Right lobe of liver (tissue), 6 donors: ENCODE measurements at regions not wholly inside any gene's neighbourhood (a gene's known extent, or its start where the extent isn't known, plus 50 kb on each side); places are given as distances from the start of the nearest gene placed in this dataset.

ENCODE experiments used
- ATAC-seq, 4 donors: fragments of 200-7000 bp; cut with Tn5 transposase; one replicate each; pipeline ENCODE4 v1.9.1; 2020; ENCODE audit warnings: mild to moderate bottlenecking in 4 of 4, moderate library complexity in 4 of 4
- DNase-seq, 3 donors: peaks; one replicate each; pipeline ENCODE4 v3.0.0-alpha.2; 2020
- H3K27ac ChIP-seq, 3 donors: fragments of 200-600 bp; one replicate each; pipeline ENCODE4 v1.8.0; 2022
- H3K27me3 ChIP-seq, 2 donors: fragments of 200-600 bp; one replicate each; pipeline ENCODE4 v1.8.0; 2022
- H3K36me3 ChIP-seq, 4 donors: fragments of 200-600 bp; sonication (generic) in 1 of 4; one replicate each; pipeline versions ENCODE4 v1.5.1 to v1.8.0; 2017 to 2022; ENCODE audit warnings: control low read depth in 1 of 4
- H3K4me1 ChIP-seq, 4 donors: fragments of 200-600 bp; sonication (generic) in 1 of 4; one replicate each; pipeline versions ENCODE4 v1.5.1 to v1.8.0; 2017 to 2022; ENCODE audit warnings: control low read depth in 1 of 4
- H3K4me3 ChIP-seq, 3 donors: fragments of 200-600 bp; one replicate each; pipeline ENCODE4 v1.8.0; 2022
- H3K9me3 ChIP-seq, 4 donors: fragments of 200-600 bp; sonication (generic) in 1 of 4; one replicate each; pipeline versions ENCODE4 v1.5.1 to v1.8.0; 2017 to 2022; ENCODE audit warnings: control low read depth in 1 of 4
- CTCF ChIP-seq, 4 donors: fragments of 200-600 bp in 3 of 4; fragments of 450-650 bp in 1 of 4; IDR thresholded peaks; one replicate each; pipeline versions ENCODE4 v1.5.1 to v1.8.0; 2016 to 2022; ENCODE audit warnings: antibody characterized with exemption in 4 of 4, mild to moderate bottlenecking in 2 of 4
- POLR2A ChIP-seq: fragments of 450-650 bp; IDR thresholded peaks from one replicate; pipeline ENCODE4 v1.6.1; 2017; ENCODE audit warnings: antibody characterized with exemption, mild to moderate bottlenecking
- WGBS: methylation state at CpG from one replicate; pipeline ENCODE4 v1.1.6; 2018; ENCODE audit warnings: low coverage, low lambda C conversion rate; ENCODE audit not compliant: insufficient coverage; ENCODE audit errors: missing lambda C conversion rate; 5-methylcytosine and 5-hydroxymethylcytosine counted together
- intact Hi-C, 2 donors: fragments of 100-400 bp; cut with DNase I; formaldehyde crosslinking; loops; one replicate each; pipeline versions ENCODE4 v1.11.2 to v1.14.1; 2022
- donor health status: DM: no; HTN: yes; CAD: no.
- donor health status: DM: no; HTN: no; CAD: no.
- donor health status: DM: no; HTN: no; CAD: no.
- donor health status: DM: no; HTN: yes; CAD: no.
- donor health status: DM: no; HTN: yes; CAD: no.

GRCh38 chr1:119314001-119314796, 54.4 kb upstream of the HAO2 start:
- H3K4me1 ChIP-seq = peaks cover 0 to 16% (median 5%) of the 10 kb centered on the region in 4 donors
- H3K27me3 ChIP-seq = no peaks in the 10 kb centered on the region
- TF ChIP-seq CTCF (IDR thresholded peaks at IDR 0.05) (no peak), POLR2A (no peak)
- no peak overlapping the region for H3K4me3 ChIP-seq
- no peaks in the 10 kb centered on the region for H3K9me3 ChIP-seq
- intact Hi-C loops = no loop called here
- DNase-seq (no peak), ATAC-seq (peak; percentile 41 to 74 (median 52))
- no peaks in the 10 kb centered on the region for H3K36me3 ChIP-seq
- H3K27ac ChIP-seq = no peak overlapping the region
- 72% methylated on average over 5 of the region's 5 CpGs for WGBS

- ATAC-seq = no peak
These were observed 51.6 kb upstream of the HAO2 start for GRCh38 chr1:119316870-119317416.

GRCh38 chr1:119318466-119319309, 49.9 kb upstream of the HAO2 start:
- Histone ChIP-seq H3K9me3 (no peaks in the 10 kb centered on the region), H3K27me3 (no peaks in the 10 kb centered on the region), H3K4me1 (peaks cover 0 to 23% (median 5%) of the 10 kb centered on the region in 4 donors), H3K4me3 (no peak overlapping the region), H3K36me3 (no peaks in the 10 kb centered on the region), H3K27ac (no peak overlapping the region)
- no peak for DNase-seq
- no peak for ATAC-seq
- intact Hi-C loops = no loop called here
- no peak for TF ChIP-seq CTCF (IDR thresholded peaks at IDR 0.05)
- no peak for TF ChIP-seq POLR2A
- 64% methylated on average over 7 of the region's 7 CpGs for WGBS

More at GRCh38 chr1:119316870-119317416, 51.6 kb upstream of the HAO2 start:
- intact Hi-C loops = no loop called here
- Histone ChIP-seq H3K4me3 (no peak overlapping the region), H3K27ac (no peak overlapping the region), H3K4me1 (peaks cover 0 to 16% (median 5%) of the 10 kb centered on the region in 4 donors), H3K9me3 (no peaks in the 10 kb centered on the region), H3K36me3 (no peaks in the 10 kb centered on the region), H3K27me3 (no peaks in the 10 kb centered on the region)
- DNase-seq = no peak
- WGBS = 86% methylated on average over 12 of the region's 18 CpGs
- TF ChIP-seq CTCF (IDR thresholded peaks at IDR 0.05) = no peak
